HEK293 (cell line): ENCODE measurements at regions not wholly inside any gene's neighbourhood (a gene's known extent, or its start where the extent isn't known, plus 50 kb on each side); places are given as distances from the start of the nearest gene placed in this dataset.

ENCODE experiments used
- MEIS1 ChIP-seq: sonication (generic); formaldehyde crosslinking; IDR thresholded peaks from 2 replicates; pipeline ENCODE4 v1.8.1; 2022; ENCODE audit warnings: missing genetic modification reagents, mild to moderate bottlenecking, borderline replicate concordance
- ZNF274 ChIP-seq, 2 experiments: fragments of 200-500 bp in 1 of 2; fragments of 450-650 bp in 1 of 2; sonication (Bioruptor generic) in 1 of 2; formaldehyde crosslinking in 1 of 2; IDR thresholded peaks; 2 replicates each; pipeline versions ENCODE4 v1.5.1 to v1.6.1; 2014 to 2016; ENCODE audit warnings: borderline replicate concordance in 1 of 2, inconsistent platforms in 1 of 2, low read length in 1 of 2, missing biosample characterization in 1 of 2, missing genetic modification characterization in 1 of 2
- ZNF621 ChIP-seq: fragments of 450-650 bp; formaldehyde crosslinking; IDR thresholded peaks from 2 replicates; pipeline ENCODE4 v1.5.1; 2017; ENCODE audit warnings: missing biosample characterization, missing genetic modification characterization
- TF ChIP-seq, protein P1 (sequence below): fragments of 450-650 bp; formaldehyde crosslinking; IDR thresholded peaks from 2 replicates; pipeline ENCODE4 v1.5.1; 2016; ENCODE audit warnings: missing biosample characterization, missing genetic modification characterization
- TF ChIP-seq, protein P2 (sequence below): fragments of 450-650 bp; formaldehyde crosslinking; IDR thresholded peaks from 2 replicates; pipeline ENCODE4 v1.5.1; 2016; ENCODE audit warnings: missing biosample characterization, missing genetic modification characterization

DNA sequence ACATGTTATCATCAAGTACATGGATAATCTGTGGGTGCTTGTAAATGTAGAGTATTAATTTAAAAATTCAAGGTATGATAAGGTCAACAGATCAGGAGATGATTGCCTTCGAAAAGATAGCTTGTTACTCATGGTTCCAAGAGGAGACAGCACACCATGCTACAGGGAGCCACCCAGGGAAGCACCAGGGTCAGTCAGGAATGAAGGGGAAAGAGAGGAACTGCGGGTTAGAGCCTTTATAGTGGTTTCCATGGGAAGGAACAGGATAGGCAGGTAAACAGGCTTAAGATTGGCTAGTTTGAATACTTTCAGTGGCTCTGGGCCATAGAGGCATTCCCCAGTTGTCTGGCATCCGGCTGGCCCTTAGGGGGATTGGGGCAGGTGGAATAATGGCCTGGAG lies 74.2 kb upstream of the SERTM1 start:
- TF ChIP-seq MEIS1 (CRISPR knock-in tag) (no peak), ZNF274 (IDR thresholded peaks at IDR 0.05; ENCODE audit: low read length) (no peak), ZNF274 (tag by site-specific recombination; IDR thresholded peaks at IDR 0.05; ENCODE audit: borderline replicate concordance) (no peak), ZNF621 (tag by site-specific recombination) (no peak)
- TF ChIP-seq, protein P1, sequence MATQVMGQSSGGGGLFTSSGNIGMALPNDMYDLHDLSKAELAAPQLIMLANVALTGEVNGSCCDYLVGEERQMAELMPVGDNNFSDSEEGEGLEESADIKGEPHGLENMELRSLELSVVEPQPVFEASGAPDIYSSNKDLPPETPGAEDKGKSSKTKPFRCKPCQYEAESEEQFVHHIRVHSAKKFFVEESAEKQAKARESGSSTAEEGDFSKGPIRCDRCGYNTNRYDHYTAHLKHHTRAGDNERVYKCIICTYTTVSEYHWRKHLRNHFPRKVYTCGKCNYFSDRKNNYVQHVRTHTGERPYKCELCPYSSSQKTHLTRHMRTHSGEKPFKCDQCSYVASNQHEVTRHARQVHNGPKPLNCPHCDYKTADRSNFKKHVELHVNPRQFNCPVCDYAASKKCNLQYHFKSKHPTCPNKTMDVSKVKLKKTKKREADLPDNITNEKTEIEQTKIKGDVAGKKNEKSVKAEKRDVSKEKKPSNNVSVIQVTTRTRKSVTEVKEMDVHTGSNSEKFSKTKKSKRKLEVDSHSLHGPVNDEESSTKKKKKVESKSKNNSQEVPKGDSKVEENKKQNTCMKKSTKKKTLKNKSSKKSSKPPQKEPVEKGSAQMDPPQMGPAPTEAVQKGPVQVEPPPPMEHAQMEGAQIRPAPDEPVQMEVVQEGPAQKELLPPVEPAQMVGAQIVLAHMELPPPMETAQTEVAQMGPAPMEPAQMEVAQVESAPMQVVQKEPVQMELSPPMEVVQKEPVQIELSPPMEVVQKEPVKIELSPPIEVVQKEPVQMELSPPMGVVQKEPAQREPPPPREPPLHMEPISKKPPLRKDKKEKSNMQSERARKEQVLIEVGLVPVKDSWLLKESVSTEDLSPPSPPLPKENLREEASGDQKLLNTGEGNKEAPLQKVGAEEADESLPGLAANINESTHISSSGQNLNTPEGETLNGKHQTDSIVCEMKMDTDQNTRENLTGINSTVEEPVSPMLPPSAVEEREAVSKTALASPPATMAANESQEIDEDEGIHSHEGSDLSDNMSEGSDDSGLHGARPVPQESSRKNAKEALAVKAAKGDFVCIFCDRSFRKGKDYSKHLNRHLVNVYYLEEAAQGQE (tag by site-specific recombination): no peak
- TF ChIP-seq, protein P2, sequence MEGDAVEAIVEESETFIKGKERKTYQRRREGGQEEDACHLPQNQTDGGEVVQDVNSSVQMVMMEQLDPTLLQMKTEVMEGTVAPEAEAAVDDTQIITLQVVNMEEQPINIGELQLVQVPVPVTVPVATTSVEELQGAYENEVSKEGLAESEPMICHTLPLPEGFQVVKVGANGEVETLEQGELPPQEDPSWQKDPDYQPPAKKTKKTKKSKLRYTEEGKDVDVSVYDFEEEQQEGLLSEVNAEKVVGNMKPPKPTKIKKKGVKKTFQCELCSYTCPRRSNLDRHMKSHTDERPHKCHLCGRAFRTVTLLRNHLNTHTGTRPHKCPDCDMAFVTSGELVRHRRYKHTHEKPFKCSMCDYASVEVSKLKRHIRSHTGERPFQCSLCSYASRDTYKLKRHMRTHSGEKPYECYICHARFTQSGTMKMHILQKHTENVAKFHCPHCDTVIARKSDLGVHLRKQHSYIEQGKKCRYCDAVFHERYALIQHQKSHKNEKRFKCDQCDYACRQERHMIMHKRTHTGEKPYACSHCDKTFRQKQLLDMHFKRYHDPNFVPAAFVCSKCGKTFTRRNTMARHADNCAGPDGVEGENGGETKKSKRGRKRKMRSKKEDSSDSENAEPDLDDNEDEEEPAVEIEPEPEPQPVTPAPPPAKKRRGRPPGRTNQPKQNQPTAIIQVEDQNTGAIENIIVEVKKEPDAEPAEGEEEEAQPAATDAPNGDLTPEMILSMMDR: no peak
